HG02623 (cell line): ENCODE measurements at regions not wholly inside any gene's neighbourhood (a gene's known extent, or its start where the extent isn't known, plus 50 kb on each side); places are given as distances from the start of the nearest gene placed in this dataset.
"Not testable (repeated sequence)": the region's sequence is repeated elsewhere in the genome, so short reads cannot be mapped to it uniquely, and the experiment has no call there.

Experiments used
- ATAC-seq: cut with Tn5 transposase; IDR thresholded peaks from one replicate; pipeline ENCODE4 v1.9.1; 2021; ENCODE audit warnings: moderate library complexity; ENCODE audit not compliant: unreplicated experiment

GRCh38 chr5:1958211-1959010, 75.7 kb upstream of the IRX4 start:
- ATAC-seq, result no peak

GRCh38 chr5:1955586-1955985, 72.9 kb upstream of the IRX4 start:
- no peak for ATAC-seq

- ATAC-seq, result not testable (repeated sequence)
These were observed 71.0 kb upstream of the IRX4 start for GRCh38 chr5:1953710-1954109.

- ATAC-seq, result no peak
These were observed 69.8 kb upstream of the IRX4 start for GRCh38 chr5:1952444-1953099.

- no peak for ATAC-seq
These were observed 69.3 kb upstream of the IRX4 start for GRCh38 chr5:1952021-1952420.

- ATAC-seq, result no peak
These were observed 68.6 kb upstream of the IRX4 start for GRCh38 chr5:1951165-1951816.

GRCh38 chr5:1950708-1951103, 68.0 kb upstream of the IRX4 start:
- ATAC-seq, result no peak

- ATAC-seq, result no peak
These were observed 67.5 kb upstream of the IRX4 start for GRCh38 chr5:1950096-1950707.

GRCh38 chr5:1949253-1949652, 66.5 kb upstream of the IRX4 start:
- ATAC-seq, result no peak

- ATAC-seq, result no peak
These were observed 66.0 kb upstream of the IRX4 start for GRCh38 chr5:1948663-1949191.

- ATAC-seq, result no peak
These were observed 65.4 kb upstream of the IRX4 start for GRCh38 chr5:1948111-1948510.

GRCh38 chr5:1946776-1947175, 64.1 kb upstream of the IRX4 start:
- no peak for ATAC-seq

GRCh38 chr5:1946122-1946677, 63.5 kb upstream of the IRX4 start:
- ATAC-seq, result no peak

- no peak for ATAC-seq
These were observed 62.9 kb upstream of the IRX4 start for GRCh38 chr5:1945606-1946005.

- ATAC-seq, result no peak
These were observed 61.7 kb upstream of the IRX4 start for GRCh38 chr5:1944408-1944807.

GRCh38 chr5:1943481-1943880, 60.8 kb upstream of the IRX4 start:
- ATAC-seq, result no peak

- no peak for ATAC-seq
These were observed 59.9 kb upstream of the IRX4 start for GRCh38 chr5:1942630-1943029.

- no peak for ATAC-seq
These were observed 59.4 kb upstream of the IRX4 start for GRCh38 chr5:1942158-1942557.

- no peak for ATAC-seq
These were observed 56.5 kb upstream of the IRX4 start for GRCh38 chr5:1939256-1939655.

- ATAC-seq, result no peak
These were observed 55.7 kb upstream of the IRX4 start for GRCh38 chr5:1938310-1939000.
